Upper lobe of left lung (tissue), 4 donors: ENCODE measurements at regions not wholly inside any gene's neighbourhood (a gene's known extent, or its start where the extent isn't known, plus 50 kb on each side); places are given as distances from the start of the nearest gene placed in this dataset.

Experiments used
- CTCF ChIP-seq, 6 experiments: fragments of 450-650 bp in 4 of 6; fragments of 200-600 bp in 2 of 6; sonication (generic) in 2 of 6; IDR thresholded peaks; one replicate each; pipeline ENCODE4 v1.5.1; 2016 to 2019; ENCODE audit warnings: antibody characterized with exemption in 6 of 6
- EP300 ChIP-seq, 4 donors: sonication (generic); formaldehyde crosslinking; IDR thresholded peaks; one replicate each; pipeline ENCODE4 v1.5.1; 2017; ENCODE audit warnings: antibody characterized with exemption in 4 of 4, control low read depth in 2 of 4
- POLR2A ChIP-seq, 4 donors: fragments of 450-650 bp; IDR thresholded peaks; one replicate each; pipeline ENCODE4 v1.5.1; 2016 to 2017; ENCODE audit warnings: antibody characterized with exemption in 4 of 4, mild to moderate bottlenecking in 2 of 4

GRCh38 chr10:62584731-62585130, 210.6 kb downstream of the ZNF365 start:
- TF ChIP-seq CTCF (IDR thresholded peaks at IDR 0.05) (no peak), POLR2A (IDR thresholded peaks at IDR 0.05) (no peak), EP300 (IDR thresholded peaks at IDR 0.05) (no peak)
